ENCODE measurements at regions not wholly inside any gene's neighbourhood (a gene's known extent, or its start where the extent isn't known, plus 50 kb on each side); places are given as distances from the start of the nearest gene placed in this dataset.

DNA sequence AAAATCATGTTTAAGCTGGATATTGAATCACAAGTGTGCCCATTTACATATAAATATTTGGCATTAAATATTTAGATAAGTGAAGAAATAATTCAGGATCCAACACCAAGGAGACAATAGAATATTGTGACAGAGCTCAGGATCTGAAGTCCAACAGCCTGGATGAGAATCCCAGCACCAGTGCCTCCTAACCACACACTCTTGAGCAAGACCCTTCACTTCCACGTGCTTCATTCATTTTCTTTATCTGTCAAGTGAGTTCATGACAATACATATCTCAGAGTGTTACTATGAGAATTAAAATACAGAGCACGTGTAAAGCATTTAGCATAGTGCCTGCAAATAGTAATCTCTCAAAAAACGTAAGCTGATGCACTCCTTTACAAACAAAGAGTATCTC is 78.4 kb upstream of the IKZF1 start:
- H4K91ac ChIP-seq (ENCODE audit: insufficient read depth, low read depth, low read length) = no peak overlapping the region
- H3K79me1 ChIP-seq (ENCODE audit: low read depth in 1 of 2, low read length in 2 of 2) = no peaks in the 10 kb centered on the region
- H3K36me3 ChIP-seq (ENCODE audit: control insufficient read depth, insufficient read depth, low read length) = no peaks in the 10 kb centered on the region
- no peak overlapping the region for H3K18ac ChIP-seq (ENCODE audit: low read depth, low read length)
- no peaks in the 10 kb centered on the region for H4K20me1 ChIP-seq (ENCODE audit: insufficient read depth, low read length)
- H3K9ac ChIP-seq (ENCODE audit: low read depth, low read length) = no peak overlapping the region
- H2BK15ac ChIP-seq (ENCODE audit: low read depth, low read length) = no peak overlapping the region
- no peak overlapping the region for H3K27ac ChIP-seq (ENCODE audit: insufficient read depth, low read length)
- in situ Hi-C loops (cut with MboI; ENCODE audit: low sequenced_read_pairs) (no loop called here), intact Hi-C loops (cut with micrococcal nuclease) (no loop called here), dilution Hi-C loops (cut with HindIII; ENCODE audit: low sequenced_read_pairs, unreplicated experiment) (no loop called here)
- ChIA-PET CTCF (no interaction called here), POLR2A (ENCODE audit: unreplicated experiment) (no interaction called here)
- H3K23ac ChIP-seq (ENCODE audit: low read depth, low read length) = no peak overlapping the region
- DNase-seq (no peak), ATAC-seq (ENCODE audit: low read depth) (no peak)
- H3K4me2 ChIP-seq (ENCODE audit: low read depth, low read length) = no peak overlapping the region
- H4K8ac ChIP-seq (ENCODE audit: low read depth in 2 of 2, low read length in 2 of 2) = no peak overlapping the region
- no peak overlapping the region for H2AK9ac ChIP-seq (replicated peaks; ENCODE audit: low read depth, low read length, poor library complexity)
- H3K9me3 ChIP-seq (ENCODE audit: control insufficient read depth, insufficient read depth, low read length) = peaks cover 3% of the 10 kb centered on the region
- H2AK5ac ChIP-seq (ENCODE audit: low read depth, low read length) = no peak overlapping the region
- no peaks in the 10 kb centered on the region for H3K27me3 ChIP-seq (ENCODE audit: control insufficient read depth, insufficient read depth, low read length)
- H3K14ac ChIP-seq (replicated peaks; ENCODE audit: low read depth, low read length) = no peak overlapping the region
- no peaks in the 10 kb centered on the region for H3K9me1 ChIP-seq (ENCODE audit: insufficient read depth, low read length)
- no peak overlapping the region for H3K4ac ChIP-seq (ENCODE audit: low read depth, low read length)
- H2BK120ac ChIP-seq (ENCODE audit: low read depth, low read length) = no peak overlapping the region
- no peak overlapping the region for H2BK20ac ChIP-seq (ENCODE audit: low read depth, low read length)
- no peak overlapping the region for H4K5ac ChIP-seq (ENCODE audit: low read depth, low read length)
- no peak overlapping the region for H3K4me3 ChIP-seq (ENCODE audit: insufficient read depth, low read depth, low read length)
- no TSS peak for BruUV-seq (replicated peaks)
- no peak overlapping the region for H3K56ac ChIP-seq (ENCODE audit: extremely low read depth, insufficient read depth, low read length)
- no peak overlapping the region for H2BK5ac ChIP-seq (ENCODE audit: low read depth, low read length, poor library complexity, severe bottlenecking)
- WGBS, 2 experiments (ENCODE audit: extremely low coverage in 2 of 2, insufficient read length in 1 of 2) = no CpG with 5 or more reads among the region's 3 CpGs
- no peak overlapping the region for H2AFZ ChIP-seq (replicated peaks; ENCODE audit: low read length, poor library complexity)
- TF ChIP-seq RCOR1 (IDR thresholded peaks at IDR 0.05; ENCODE audit: insufficient replicate concordance, low read length) (no peak), FOS (IDR thresholded peaks at IDR 0.05; ENCODE audit: low read depth, low read length) (no peak)
- no peaks in the 10 kb centered on the region for H3K4me1 ChIP-seq (ENCODE audit: control insufficient read depth, insufficient read depth, low read length)
